Liver (tissue), 3 donors: ENCODE measurements at regions not wholly inside any gene's neighbourhood (a gene's known extent, or its start where the extent isn't known, plus 50 kb on each side); places are given as distances from the start of the nearest gene placed in this dataset.

ENCODE experiments used
- CTCF ChIP-seq: fragments of 150-350 bp; IDR thresholded peaks from 2 replicates; pipeline ENCODE4 v1.5.1; 2017; ENCODE audit warnings: improper control_type of control experiment, low read depth, low read length; ENCODE audit not compliant: missing input control
- GABPA ChIP-seq, 2 donors: IDR thresholded peaks in 1 of 2; conservative IDR thresholded peaks in 1 of 2; 2 replicates each; pipeline ENCODE4 v1.6.1; 2016; ENCODE audit warnings: antibody characterized with exemption in 2 of 2, mild to moderate bottlenecking in 1 of 2, moderate library complexity in 1 of 2
- JUND ChIP-seq, 2 donors: IDR thresholded peaks; 2 replicates each; pipeline ENCODE4 v1.6.1; 2016; ENCODE audit warnings: antibody characterized with exemption in 2 of 2
- donor health status: healthy.
- donor health status: healthy.

GRCh38 chr10:126777714-126778113 is 107.2 kb upstream of the C10orf90 start:
- no peak for TF ChIP-seq CTCF
- no peak for TF ChIP-seq JUND (IDR thresholded peaks at IDR 0.05)
- no peak for TF ChIP-seq GABPA (IDR thresholded peaks at IDR 0.05 in 1 of 2, conservative IDR thresholded peaks at IDR 0.05 in 1 of 2)
